PC-3 (cell line): ENCODE measurements at regions not wholly inside any gene's neighbourhood (a gene's known extent, or its start where the extent isn't known, plus 50 kb on each side); places are given as distances from the start of the nearest gene placed in this dataset.

ENCODE experiments used
- ATAC-seq: fragments of 200-7000 bp; cut with Tn5 transposase; 2 replicates; pipeline ENCODE4 v1.9.1; 2020; ENCODE audit warnings: mild to moderate bottlenecking, moderate library complexity
- BruUV-seq: library from RNA; stranded (reverse); fragments of 400-500 nt; replicated peaks from 2 replicates; lab custom pipeline; 2021; lab: Mats Ljungman, UMichigan
- CTCF ChIA-PET: fragments of 300-600 bp; sonication (Branson Sonifier 250); formaldehyde crosslinking; loops from one replicate; lab custom pipeline; 2022; ENCODE audit warnings: antibody characterized with exemption; lab: Charles Lee
- POLR2A ChIA-PET: fragments of 300-600 bp; sonication (Branson Sonifier 250); formaldehyde crosslinking; loops from one replicate; lab custom pipeline; 2022; ENCODE audit warnings: antibody characterized with exemption; ENCODE audit not compliant: unreplicated experiment; lab: Charles Lee
- DNase-seq: peaks from one replicate; pipeline ENCODE4 v3.0.0-alpha.2; 2015
- H2AFZ ChIP-seq: fragments of 300-600 bp; sonication (generic); 2 replicates; pipeline ENCODE4 v1.6.0; 2016; ENCODE audit warnings: antibody characterized with exemption, low read length
- H3F3A ChIP-seq: fragments of 300-600 bp; sonication (generic); one replicate; pipeline ENCODE4 v1.6.0; 2017; ENCODE audit warnings: antibody characterized with exemption, low read length, control low read depth, mild to moderate bottlenecking; ENCODE audit not compliant: unreplicated experiment
- H3K27ac ChIP-seq: fragments of 300-600 bp; sonication (generic); 2 replicates; pipeline ENCODE4 v1.5.1; 2016; ENCODE audit warnings: mild to moderate bottlenecking, low read length
- H3K27me3 ChIP-seq: fragments of 300-600 bp; sonication (generic); 2 replicates; pipeline ENCODE4 v1.6.1; 2016; ENCODE audit warnings: low read length, mixed read lengths
- H3K36me3 ChIP-seq: fragments of 300-600 bp; sonication (generic); 2 replicates; pipeline ENCODE4 v1.6.1; 2016; ENCODE audit warnings: low read depth, mixed run types, low read length, mixed read lengths
- H3K4me1 ChIP-seq: fragments of 300-600 bp; sonication (generic); 2 replicates; pipeline ENCODE4 v1.5.1; 2016; ENCODE audit warnings: low read length; ENCODE audit not compliant: insufficient read depth
- H3K4me2 ChIP-seq: fragments of 300-600 bp; sonication (generic); 2 replicates; pipeline ENCODE4 v1.6.0; 2016; ENCODE audit warnings: low read length
- H3K4me3 ChIP-seq: fragments of 300-600 bp; sonication (generic); 2 replicates; pipeline ENCODE4 v1.5.1; 2016; ENCODE audit warnings: mild to moderate bottlenecking, low read length, mixed read lengths
- H3K79me2 ChIP-seq: fragments of 300-600 bp; sonication (generic); 2 replicates; pipeline ENCODE4 v1.6.1; 2017; ENCODE audit warnings: low read length, mixed read lengths
- H3K9ac ChIP-seq: fragments of 300-600 bp; sonication (generic); 2 replicates; pipeline ENCODE4 v1.6.0; 2016; ENCODE audit warnings: mild to moderate bottlenecking, low read length
- H3K9me2 ChIP-seq: fragments of 300-600 bp; sonication (generic); replicated peaks from 2 replicates; pipeline ENCODE4 v1.6.1; 2016; ENCODE audit warnings: mixed run types, low read length, mixed read lengths
- H3K9me3 ChIP-seq: fragments of 300-600 bp; sonication (generic); 2 replicates; pipeline ENCODE4 v1.6.1; 2016; ENCODE audit warnings: low read length, mixed read lengths
- H4K20me1 ChIP-seq: fragments of 300-600 bp; sonication (generic); 2 replicates; pipeline ENCODE4 v1.6.1; 2016; ENCODE audit warnings: low read length, mixed read lengths
- CTCF ChIP-seq: fragments of 300-600 bp; sonication (generic); conservative IDR thresholded peaks from 2 replicates; pipeline ENCODE4 v1.5.1; 2017; ENCODE audit warnings: antibody characterized with exemption, low read depth, mild to moderate bottlenecking, low read length
- EZH2 ChIP-seq: fragments of 300-600 bp; sonication (generic); IDR thresholded peaks from one replicate; pipeline ENCODE4 v1.6.1; 2017; ENCODE audit warnings: antibody characterized with exemption, mild to moderate bottlenecking, low read length; ENCODE audit not compliant: unreplicated experiment
- EZH2phosphoT487 ChIP-seq: fragments of 300-600 bp; sonication (generic); IDR thresholded peaks from 2 replicates; pipeline ENCODE4 v1.6.1; 2018; ENCODE audit warnings: mild to moderate bottlenecking, antibody characterized with exemption, low read length, borderline replicate concordance
- intact Hi-C: fragments of 100-400 bp; cut with micrococcal nuclease; formaldehyde crosslinking; loops from 2 replicates; pipeline ENCODE4 v1.9.0; 2023

- Histone ChIP-seq H4K20me1 (no peaks in the 10 kb centered on the region), H3K9ac (peak overlapping the region; percentile 18; the same call in 1 of the 2 replicates), H3K4me3 (peak overlapping the region; percentile 45), H3K4me2 (peak overlapping the region; percentile 79), H3K9me2 (no peaks in the 10 kb centered on the region), H3K27ac (peak overlapping the region; percentile 50), H3K27me3 (no peaks in the 10 kb centered on the region), H3K36me3 (no peaks in the 10 kb centered on the region), H3K79me2 (no peaks in the 10 kb centered on the region), H3K4me1 (peaks cover 41% of the 10 kb centered on the region), H2AFZ (peak overlapping the region; percentile 34; the same call in 1 of the 2 replicates), H3F3A (no peaks in the 10 kb centered on the region), H3K9me3 (no peaks in the 10 kb centered on the region)
- TF ChIP-seq CTCF (no peak), EZH2phosphoT487 (no peak), EZH2 (no peak)
- ChIA-PET CTCF (no interaction called here), POLR2A (interaction anchor here (0.6 kb wide), 1 partner anchor 971 kb away, joined by 3 read pairs; no protein-coding TSS in a partner anchor)
- DNase-seq (peak; percentile 88), ATAC-seq (peak; percentile 45)
- BruUV-seq, result TSS peak; percentile 93
- intact Hi-C loops, result loop anchor here (2.0 to 10.0 kb wide), 3 partner anchors 24 to 604 kb away; no protein-coding TSS in a partner anchor
These were observed 104.2 kb upstream of the THRB start for GRCh38 chr3:24598695-24599470.

GRCh38 chr3:24601066-24601939, 106.7 kb upstream of the THRB start:
- no peak for ATAC-seq

More at GRCh38 chr3:24601066-24601939, 106.7 kb upstream of the THRB start:
- Histone ChIP-seq H3K36me3 (no peaks in the 10 kb centered on the region), H2AFZ (no peak overlapping the region), H3K4me3 (no peak overlapping the region), H4K20me1 (no peaks in the 10 kb centered on the region), H3K4me2 (no peak overlapping the region), H3F3A (no peaks in the 10 kb centered on the region), H3K4me1 (peaks cover 23% of the 10 kb centered on the region), H3K79me2 (no peaks in the 10 kb centered on the region), H3K9me2 (no peaks in the 10 kb centered on the region), H3K9ac (no peak overlapping the region), H3K9me3 (no peaks in the 10 kb centered on the region), H3K27ac (no peak overlapping the region), H3K27me3 (no peaks in the 10 kb centered on the region)
- no peak for TF ChIP-seq CTCF
- no peak for TF ChIP-seq EZH2
- no peak for TF ChIP-seq EZH2phosphoT487
- no TSS peak for BruUV-seq
- ChIA-PET CTCF (no interaction called here), POLR2A (interaction anchor here (0.6 kb wide), 1 partner anchor 42 kb away, joined by 4 read pairs; no protein-coding TSS in a partner anchor)
- DNase-seq, result no peak
- intact Hi-C loops, result no loop called here
